ENCODE measurements at regions not wholly inside any gene's neighbourhood (a gene's known extent, or its start where the extent isn't known, plus 50 kb on each side); places are given as distances from the start of the nearest gene placed in this dataset.

DNA sequence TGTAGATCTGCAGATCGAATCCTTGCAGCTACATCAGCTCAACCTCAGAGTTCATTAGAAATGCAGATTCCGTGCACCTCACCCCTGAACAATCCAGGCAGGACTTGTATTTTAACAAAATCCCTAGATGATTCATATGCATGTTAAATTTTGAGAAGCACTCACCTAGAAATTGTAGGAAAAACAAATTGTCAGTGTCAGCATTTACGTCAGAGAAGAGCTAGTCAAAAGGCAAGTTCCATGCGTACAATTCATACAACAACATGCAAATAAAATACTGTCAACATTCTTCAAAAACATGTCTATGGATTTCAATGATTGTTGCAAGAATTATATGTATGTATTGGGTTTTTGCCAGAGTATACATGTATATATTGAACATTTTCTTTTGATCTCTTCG is 504.5 kb downstream of the NLGN4X start:
- TF ChIP-seq EZH2 (IDR thresholded peaks at IDR 0.05; ENCODE audit: low read length), result no peak
- TF ChIP-seq, protein P1, sequence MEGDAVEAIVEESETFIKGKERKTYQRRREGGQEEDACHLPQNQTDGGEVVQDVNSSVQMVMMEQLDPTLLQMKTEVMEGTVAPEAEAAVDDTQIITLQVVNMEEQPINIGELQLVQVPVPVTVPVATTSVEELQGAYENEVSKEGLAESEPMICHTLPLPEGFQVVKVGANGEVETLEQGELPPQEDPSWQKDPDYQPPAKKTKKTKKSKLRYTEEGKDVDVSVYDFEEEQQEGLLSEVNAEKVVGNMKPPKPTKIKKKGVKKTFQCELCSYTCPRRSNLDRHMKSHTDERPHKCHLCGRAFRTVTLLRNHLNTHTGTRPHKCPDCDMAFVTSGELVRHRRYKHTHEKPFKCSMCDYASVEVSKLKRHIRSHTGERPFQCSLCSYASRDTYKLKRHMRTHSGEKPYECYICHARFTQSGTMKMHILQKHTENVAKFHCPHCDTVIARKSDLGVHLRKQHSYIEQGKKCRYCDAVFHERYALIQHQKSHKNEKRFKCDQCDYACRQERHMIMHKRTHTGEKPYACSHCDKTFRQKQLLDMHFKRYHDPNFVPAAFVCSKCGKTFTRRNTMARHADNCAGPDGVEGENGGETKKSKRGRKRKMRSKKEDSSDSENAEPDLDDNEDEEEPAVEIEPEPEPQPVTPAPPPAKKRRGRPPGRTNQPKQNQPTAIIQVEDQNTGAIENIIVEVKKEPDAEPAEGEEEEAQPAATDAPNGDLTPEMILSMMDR (optimal IDR thresholded peaks at IDR 0.05 in 1 of 3, IDR thresholded peaks at IDR 0.05 in 1 of 3, conservative IDR thresholded peaks at IDR 0.05 in 1 of 3; ENCODE audit: extremely low read depth in 1 of 3, insufficient read depth in 2 of 3, low read length in 3 of 3), result no peak
